ENCODE measurements at regions not wholly inside any gene's neighbourhood (a gene's known extent, or its start where the extent isn't known, plus 50 kb on each side); places are given as distances from the start of the nearest gene placed in this dataset.

DNA sequence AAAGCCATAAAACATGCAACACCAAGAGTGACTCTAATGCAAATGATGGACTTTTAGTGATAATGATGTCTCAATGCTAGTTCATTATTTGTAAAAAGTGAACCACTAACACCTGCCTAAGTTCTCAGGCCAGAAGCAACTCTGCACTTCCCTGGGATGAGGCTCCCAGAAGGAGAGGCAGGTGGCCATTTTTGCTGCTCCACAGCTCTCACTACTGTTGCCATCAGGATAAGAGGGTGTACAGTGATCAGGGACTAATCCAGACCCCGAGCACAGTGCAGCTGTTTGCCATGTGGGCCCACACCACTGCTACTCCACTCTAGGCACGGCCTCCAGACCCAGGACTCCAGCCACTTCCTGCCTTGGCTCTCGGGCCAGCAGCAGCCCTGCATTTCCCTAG, 828.3 kb upstream of the MIR17HG start:
- no peak for DNase-seq
- no peak overlapping the region for H3K4me3 ChIP-seq (ENCODE audit: insufficient read depth, low read depth, low read length, poor library complexity, severe bottlenecking)
- no peaks in the 10 kb centered on the region for H3K36me3 ChIP-seq (ENCODE audit: control insufficient read depth, insufficient read depth, low read length)
- H3K4me1 ChIP-seq (ENCODE audit: control insufficient read depth, insufficient read depth, low read length, poor library complexity, severe bottlenecking), result no peaks in the 10 kb centered on the region
- no peaks in the 10 kb centered on the region for H3K9me3 ChIP-seq (ENCODE audit: control insufficient read depth, low read length)
- no peak overlapping the region for H3K27ac ChIP-seq (ENCODE audit: insufficient read depth, low read length, poor library complexity, severe bottlenecking)
- H3K27me3 ChIP-seq (replicated peaks; ENCODE audit: control insufficient read depth, insufficient read depth, low read length, poor library complexity, severe bottlenecking), result no peaks in the 10 kb centered on the region

DNA sequence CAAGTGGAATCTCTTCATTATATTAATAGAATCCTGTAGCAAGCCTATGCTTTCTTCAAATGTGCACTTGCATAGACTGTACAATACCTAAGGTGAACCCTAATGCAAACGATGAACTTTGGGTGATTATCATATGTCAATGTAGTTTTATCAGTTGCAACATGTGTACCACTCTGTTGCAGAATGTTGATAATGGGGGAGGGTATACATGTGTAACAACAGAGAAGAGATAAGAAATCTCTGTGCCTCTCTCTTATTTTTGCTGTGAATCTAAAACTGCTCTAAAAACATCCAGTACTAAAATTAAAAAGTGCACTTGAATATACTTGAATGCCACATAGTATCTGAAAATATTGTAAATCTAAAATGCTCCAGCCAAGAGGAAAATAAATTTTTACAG, 820.8 kb upstream of the MIR17HG start:
- H3K4me3 ChIP-seq (ENCODE audit: insufficient read depth, low read depth, low read length, poor library complexity, severe bottlenecking), result no peak overlapping the region
- no peak overlapping the region for H3K27ac ChIP-seq (ENCODE audit: insufficient read depth, low read length, poor library complexity, severe bottlenecking)
- DNase-seq, result no peak
- no peaks in the 10 kb centered on the region for H3K4me1 ChIP-seq (ENCODE audit: control insufficient read depth, insufficient read depth, low read length, poor library complexity, severe bottlenecking)
- H3K9me3 ChIP-seq (ENCODE audit: control insufficient read depth, low read length), result no peaks in the 10 kb centered on the region
- H3K27me3 ChIP-seq (replicated peaks; ENCODE audit: control insufficient read depth, insufficient read depth, low read length, poor library complexity, severe bottlenecking), result no peaks in the 10 kb centered on the region
- no peaks in the 10 kb centered on the region for H3K36me3 ChIP-seq (ENCODE audit: control insufficient read depth, insufficient read depth, low read length)

DNA sequence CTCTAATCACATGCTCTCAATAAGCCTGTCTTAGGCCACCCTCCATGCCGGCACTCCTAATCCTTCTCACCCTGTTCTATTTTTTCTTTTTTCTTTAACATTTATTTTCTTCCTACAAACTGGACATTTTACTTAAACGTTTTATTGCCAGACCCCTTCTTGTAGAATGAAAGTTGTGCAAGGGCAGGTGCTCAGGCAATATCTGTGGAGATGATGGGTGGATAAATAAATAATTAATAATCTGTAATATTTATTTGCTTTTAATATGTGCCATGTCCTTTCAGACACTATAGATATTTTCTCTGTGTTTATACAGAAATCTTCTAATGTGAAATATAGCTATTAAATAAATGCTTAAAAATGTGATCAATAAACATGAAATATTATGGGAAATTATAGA, 815.7 kb upstream of the MIR17HG start:
- Histone ChIP-seq H3K4me3 (ENCODE audit: insufficient read depth, low read depth, low read length, poor library complexity, severe bottlenecking) (no peak overlapping the region), H3K36me3 (ENCODE audit: control insufficient read depth, insufficient read depth, low read length) (no peaks in the 10 kb centered on the region), H3K4me1 (ENCODE audit: control insufficient read depth, insufficient read depth, low read length, poor library complexity, severe bottlenecking) (no peaks in the 10 kb centered on the region), H3K27ac (ENCODE audit: insufficient read depth, low read length, poor library complexity, severe bottlenecking) (no peak overlapping the region), H3K9me3 (ENCODE audit: control insufficient read depth, low read length) (no peaks in the 10 kb centered on the region), H3K27me3 (replicated peaks; ENCODE audit: control insufficient read depth, insufficient read depth, low read length, poor library complexity, severe bottlenecking) (no peaks in the 10 kb centered on the region)
- DNase-seq, result no peak

DNA sequence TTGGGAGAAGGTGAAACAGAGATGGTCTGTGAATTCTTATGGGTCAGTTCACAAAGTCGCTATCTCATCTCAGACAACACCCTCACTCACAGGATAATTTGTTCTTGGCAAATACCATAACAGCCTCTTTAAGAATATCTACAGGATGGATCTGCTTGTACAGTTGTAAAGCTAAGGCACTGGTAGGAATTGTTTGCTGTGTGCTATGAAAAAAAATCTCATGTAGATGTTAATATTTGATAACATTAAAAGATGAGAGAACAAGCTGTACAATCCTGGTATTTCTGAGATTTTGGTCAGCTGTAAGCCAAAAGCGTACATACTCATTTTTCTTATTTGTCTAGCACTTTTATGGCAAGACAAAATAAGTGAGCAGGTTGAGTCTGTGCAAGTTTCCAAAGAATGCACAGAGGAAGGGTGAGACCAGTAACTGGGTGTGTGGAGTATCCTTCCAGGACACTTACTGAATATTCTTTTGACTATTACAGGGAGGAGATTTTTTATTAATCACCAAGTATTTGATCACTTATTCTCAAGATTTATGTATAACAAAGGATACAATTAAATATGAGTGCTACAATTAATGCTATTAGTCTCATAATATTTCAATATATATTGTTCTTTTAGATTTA, 814.5 kb upstream of the MIR17HG start:
- Histone ChIP-seq H3K4me1 (ENCODE audit: control insufficient read depth, insufficient read depth, low read length, poor library complexity, severe bottlenecking) (no peaks in the 10 kb centered on the region), H3K27me3 (replicated peaks; ENCODE audit: control insufficient read depth, insufficient read depth, low read length, poor library complexity, severe bottlenecking) (no peaks in the 10 kb centered on the region), H3K27ac (ENCODE audit: insufficient read depth, low read length, poor library complexity, severe bottlenecking) (no peak overlapping the region), H3K4me3 (ENCODE audit: insufficient read depth, low read depth, low read length, poor library complexity, severe bottlenecking) (no peak overlapping the region), H3K36me3 (ENCODE audit: control insufficient read depth, insufficient read depth, low read length) (no peaks in the 10 kb centered on the region), H3K9me3 (ENCODE audit: control insufficient read depth, low read length) (no peaks in the 10 kb centered on the region)
- DNase-seq, result no peak

DNA sequence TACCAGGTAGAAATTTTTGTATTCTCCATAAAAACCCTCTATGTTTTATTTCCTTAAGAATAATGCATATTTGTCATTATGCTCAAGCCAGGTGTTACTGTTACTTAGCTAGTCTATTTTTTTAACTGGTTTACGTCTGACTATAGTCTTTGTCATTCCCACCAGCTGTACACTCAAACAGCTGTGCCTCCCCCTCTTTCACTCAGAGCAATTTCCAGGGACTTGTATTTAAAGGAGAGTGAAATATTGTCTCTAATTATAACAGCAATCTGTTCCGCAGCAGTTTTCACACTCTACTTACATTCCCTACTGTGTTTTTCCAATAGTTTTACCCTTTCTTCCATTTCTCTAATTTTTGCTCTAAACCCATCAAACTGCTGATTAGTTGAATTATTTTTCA, 813.6 kb upstream of the MIR17HG start:
- Histone ChIP-seq H3K27ac (ENCODE audit: insufficient read depth, low read length, poor library complexity, severe bottlenecking) (no peak overlapping the region), H3K36me3 (ENCODE audit: control insufficient read depth, insufficient read depth, low read length) (no peaks in the 10 kb centered on the region), H3K27me3 (replicated peaks; ENCODE audit: control insufficient read depth, insufficient read depth, low read length, poor library complexity, severe bottlenecking) (no peaks in the 10 kb centered on the region), H3K4me3 (ENCODE audit: insufficient read depth, low read depth, low read length, poor library complexity, severe bottlenecking) (no peak overlapping the region), H3K4me1 (ENCODE audit: control insufficient read depth, insufficient read depth, low read length, poor library complexity, severe bottlenecking) (no peaks in the 10 kb centered on the region), H3K9me3 (ENCODE audit: control insufficient read depth, low read length) (no peaks in the 10 kb centered on the region)
- DNase-seq, result no peak

DNA sequence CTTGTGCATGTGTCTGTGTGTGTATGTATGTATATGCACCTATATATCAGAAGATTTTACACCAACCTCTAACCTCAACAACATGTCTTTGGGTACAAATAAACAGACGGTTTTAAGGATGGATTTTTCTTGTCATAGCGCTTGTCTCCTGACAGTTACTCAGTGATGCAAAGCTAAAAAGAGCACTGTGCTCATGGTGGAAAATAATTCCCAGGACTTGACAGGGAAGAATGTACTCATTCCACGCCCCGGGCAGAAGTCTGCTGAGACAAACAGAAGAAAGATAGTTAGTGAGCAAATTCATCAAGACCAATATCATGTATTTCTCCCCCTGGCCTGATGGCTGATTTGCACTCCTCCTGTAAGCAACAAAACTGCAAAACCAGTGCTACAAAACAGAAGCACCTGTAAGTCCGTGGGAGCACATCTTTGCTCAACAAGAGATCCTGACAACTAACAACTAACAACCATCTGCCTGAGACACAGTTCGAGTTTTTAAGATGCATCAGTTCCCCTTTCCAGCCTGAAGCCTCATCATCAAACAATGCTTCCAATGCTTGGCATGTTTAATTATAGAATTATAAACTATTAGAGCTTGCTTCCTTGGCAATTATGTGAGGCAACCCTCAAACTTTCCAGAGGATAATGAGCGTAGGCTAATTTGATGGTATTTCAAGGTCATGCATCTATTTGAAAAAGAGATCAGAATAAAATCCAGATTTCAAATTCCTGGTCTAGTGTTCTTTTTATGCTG, 812.7 kb upstream of the MIR17HG start:
- H3K4me3 ChIP-seq (ENCODE audit: insufficient read depth, low read depth, low read length, poor library complexity, severe bottlenecking), result no peak overlapping the region
- DNase-seq, result no peak
- no peaks in the 10 kb centered on the region for H3K27me3 ChIP-seq (replicated peaks; ENCODE audit: control insufficient read depth, insufficient read depth, low read length, poor library complexity, severe bottlenecking)
- no peaks in the 10 kb centered on the region for H3K9me3 ChIP-seq (ENCODE audit: control insufficient read depth, low read length)
- no peak overlapping the region for H3K27ac ChIP-seq (ENCODE audit: insufficient read depth, low read length, poor library complexity, severe bottlenecking)
- H3K4me1 ChIP-seq (ENCODE audit: control insufficient read depth, insufficient read depth, low read length, poor library complexity, severe bottlenecking), result no peaks in the 10 kb centered on the region
- no peaks in the 10 kb centered on the region for H3K36me3 ChIP-seq (ENCODE audit: control insufficient read depth, insufficient read depth, low read length)

DNA sequence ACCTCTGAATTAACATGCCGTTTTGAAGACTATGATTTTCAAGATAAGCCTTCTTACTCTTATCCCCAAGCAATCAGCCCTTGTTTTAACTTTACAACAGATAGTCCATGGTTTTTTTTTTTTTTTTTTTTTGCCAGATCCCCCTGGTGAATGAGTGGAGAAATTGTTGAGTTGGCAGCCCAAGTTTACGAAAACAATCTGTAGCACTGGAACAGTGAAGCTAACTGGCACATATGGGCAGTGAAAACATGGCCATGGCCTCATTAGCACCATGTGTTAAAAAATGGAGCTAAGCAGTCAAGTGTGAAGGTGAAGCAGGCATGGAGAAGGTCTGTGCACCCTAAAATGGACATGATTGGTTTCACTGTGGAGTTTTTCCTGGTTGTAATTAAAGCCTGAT, 812.1 kb upstream of the MIR17HG start:
- no peaks in the 10 kb centered on the region for H3K4me1 ChIP-seq (ENCODE audit: control insufficient read depth, insufficient read depth, low read length, poor library complexity, severe bottlenecking)
- H3K27me3 ChIP-seq (replicated peaks; ENCODE audit: control insufficient read depth, insufficient read depth, low read length, poor library complexity, severe bottlenecking), result no peaks in the 10 kb centered on the region
- no peaks in the 10 kb centered on the region for H3K9me3 ChIP-seq (ENCODE audit: control insufficient read depth, low read length)
- no peak overlapping the region for H3K27ac ChIP-seq (ENCODE audit: insufficient read depth, low read length, poor library complexity, severe bottlenecking)
- DNase-seq, result no peak
- no peaks in the 10 kb centered on the region for H3K36me3 ChIP-seq (ENCODE audit: control insufficient read depth, insufficient read depth, low read length)
- H3K4me3 ChIP-seq (ENCODE audit: insufficient read depth, low read depth, low read length, poor library complexity, severe bottlenecking), result no peak overlapping the region

DNA sequence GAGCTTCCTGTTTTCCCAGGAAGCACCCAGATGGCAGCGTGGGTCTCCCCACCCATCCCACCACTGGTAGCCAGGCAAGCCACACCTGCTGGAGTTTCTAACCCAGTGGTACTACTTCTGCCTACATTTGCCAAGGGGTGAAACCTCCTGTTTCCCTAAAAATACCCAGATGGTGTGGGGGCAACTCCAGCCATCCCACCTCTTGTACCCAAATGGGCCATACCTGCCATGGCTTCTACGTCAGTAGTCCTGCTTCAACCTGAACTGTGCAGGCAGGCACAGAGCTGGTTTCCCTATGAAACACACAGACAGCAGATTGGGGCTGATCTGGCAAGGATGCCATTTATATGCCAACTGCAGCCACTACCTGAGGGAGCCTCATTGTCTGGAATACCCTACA, 809.4 kb upstream of the MIR17HG start:
- no peaks in the 10 kb centered on the region for H3K36me3 ChIP-seq (ENCODE audit: control insufficient read depth, insufficient read depth, low read length)
- no peaks in the 10 kb centered on the region for H3K27me3 ChIP-seq (replicated peaks; ENCODE audit: control insufficient read depth, insufficient read depth, low read length, poor library complexity, severe bottlenecking)
- no peaks in the 10 kb centered on the region for H3K4me1 ChIP-seq (ENCODE audit: control insufficient read depth, insufficient read depth, low read length, poor library complexity, severe bottlenecking)
- H3K27ac ChIP-seq (ENCODE audit: insufficient read depth, low read length, poor library complexity, severe bottlenecking), result no peak overlapping the region
- H3K4me3 ChIP-seq (ENCODE audit: insufficient read depth, low read depth, low read length, poor library complexity, severe bottlenecking), result no peak overlapping the region
- no peaks in the 10 kb centered on the region for H3K9me3 ChIP-seq (ENCODE audit: control insufficient read depth, low read length)
- DNase-seq, result no peak

DNA sequence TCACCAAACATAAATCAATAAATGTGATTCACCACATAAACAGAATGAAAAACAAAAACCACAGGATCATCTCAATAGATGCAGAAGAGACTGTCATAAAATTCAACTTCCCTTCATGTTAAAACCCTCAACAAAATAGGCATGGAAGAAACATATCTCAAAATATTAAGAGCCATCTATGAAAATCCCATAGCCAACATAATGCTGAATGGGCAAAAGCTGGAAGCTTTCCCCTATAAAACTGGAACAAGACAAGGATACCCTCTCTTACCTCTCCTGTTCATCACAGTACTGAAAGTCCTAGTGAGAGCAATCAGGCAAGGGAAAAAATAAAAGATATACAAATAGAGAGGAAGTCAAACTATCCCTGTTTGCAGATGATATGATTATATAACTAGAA, 806.1 kb upstream of the MIR17HG start:
- Histone ChIP-seq H3K9me3 (ENCODE audit: control insufficient read depth, low read length) (no peaks in the 10 kb centered on the region), H3K4me3 (ENCODE audit: insufficient read depth, low read depth, low read length, poor library complexity, severe bottlenecking) (no peak overlapping the region), H3K4me1 (ENCODE audit: control insufficient read depth, insufficient read depth, low read length, poor library complexity, severe bottlenecking) (no peaks in the 10 kb centered on the region), H3K36me3 (ENCODE audit: control insufficient read depth, insufficient read depth, low read length) (no peaks in the 10 kb centered on the region), H3K27ac (ENCODE audit: insufficient read depth, low read length, poor library complexity, severe bottlenecking) (no peak overlapping the region), H3K27me3 (replicated peaks; ENCODE audit: control insufficient read depth, insufficient read depth, low read length, poor library complexity, severe bottlenecking) (no peaks in the 10 kb centered on the region)
- DNase-seq, result no peak

DNA sequence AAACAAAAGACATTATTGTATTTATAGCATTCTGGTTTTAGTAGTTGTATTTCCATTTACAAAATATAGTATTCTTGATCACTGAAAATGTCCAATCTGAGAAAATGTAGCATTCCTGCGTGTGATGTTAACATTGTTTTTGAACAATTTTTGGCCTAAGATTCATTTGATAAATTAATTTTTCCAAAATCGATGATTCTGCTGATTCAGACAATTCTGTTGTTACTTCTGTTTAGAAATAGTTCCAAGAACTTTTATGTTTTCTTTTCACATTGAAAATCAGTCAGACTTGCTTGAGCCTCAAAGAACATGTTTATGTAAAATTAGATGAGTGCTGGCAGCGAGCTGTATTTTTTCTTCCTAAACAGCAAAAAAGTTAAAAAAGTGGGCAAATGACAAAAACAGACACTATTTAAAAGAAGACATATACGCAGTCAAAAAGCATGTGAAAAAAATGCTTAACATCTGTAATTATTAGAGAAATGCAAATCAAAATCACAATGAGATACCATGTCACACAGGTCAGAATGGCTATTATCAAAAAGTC, 804.5 kb upstream of the MIR17HG start:
- DNase-seq, result no peak
- no peak overlapping the region for H3K4me3 ChIP-seq (ENCODE audit: insufficient read depth, low read depth, low read length, poor library complexity, severe bottlenecking)
- no peaks in the 10 kb centered on the region for H3K27me3 ChIP-seq (replicated peaks; ENCODE audit: control insufficient read depth, insufficient read depth, low read length, poor library complexity, severe bottlenecking)
- H3K27ac ChIP-seq (ENCODE audit: insufficient read depth, low read length, poor library complexity, severe bottlenecking), result no peak overlapping the region
- no peaks in the 10 kb centered on the region for H3K9me3 ChIP-seq (ENCODE audit: control insufficient read depth, low read length)
- H3K36me3 ChIP-seq (ENCODE audit: control insufficient read depth, insufficient read depth, low read length), result no peaks in the 10 kb centered on the region
- no peaks in the 10 kb centered on the region for H3K4me1 ChIP-seq (ENCODE audit: control insufficient read depth, insufficient read depth, low read length, poor library complexity, severe bottlenecking)

Data from effector memory CD4-positive, alpha-beta T cell (primary cell).